ENCODE measurements at regions not wholly inside any gene's neighbourhood (a gene's known extent, or its start where the extent isn't known, plus 50 kb on each side); places are given as distances from the start of the nearest gene placed in this dataset.

DNA sequence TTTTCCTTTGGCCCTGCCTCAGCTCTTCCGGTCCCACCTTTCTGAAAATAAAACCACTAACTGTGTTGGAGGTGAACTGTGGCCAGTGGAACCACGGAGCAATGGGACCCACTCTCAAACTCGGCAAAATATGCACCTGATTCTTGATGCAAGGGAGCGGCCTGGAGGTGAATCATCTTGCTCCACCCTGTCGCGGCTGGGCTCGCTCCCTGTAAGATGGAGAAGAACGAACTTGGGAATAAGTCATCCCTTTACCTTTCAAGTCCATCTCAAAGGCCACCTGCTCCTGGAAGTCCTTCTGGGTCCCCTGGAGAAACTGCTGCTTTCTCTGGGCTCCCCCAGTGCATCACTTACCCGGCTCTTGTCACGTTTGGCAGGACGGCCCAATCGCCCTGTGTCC lies 309.9 kb downstream of the BCL11B start:
- TF ChIP-seq, protein P1, sequence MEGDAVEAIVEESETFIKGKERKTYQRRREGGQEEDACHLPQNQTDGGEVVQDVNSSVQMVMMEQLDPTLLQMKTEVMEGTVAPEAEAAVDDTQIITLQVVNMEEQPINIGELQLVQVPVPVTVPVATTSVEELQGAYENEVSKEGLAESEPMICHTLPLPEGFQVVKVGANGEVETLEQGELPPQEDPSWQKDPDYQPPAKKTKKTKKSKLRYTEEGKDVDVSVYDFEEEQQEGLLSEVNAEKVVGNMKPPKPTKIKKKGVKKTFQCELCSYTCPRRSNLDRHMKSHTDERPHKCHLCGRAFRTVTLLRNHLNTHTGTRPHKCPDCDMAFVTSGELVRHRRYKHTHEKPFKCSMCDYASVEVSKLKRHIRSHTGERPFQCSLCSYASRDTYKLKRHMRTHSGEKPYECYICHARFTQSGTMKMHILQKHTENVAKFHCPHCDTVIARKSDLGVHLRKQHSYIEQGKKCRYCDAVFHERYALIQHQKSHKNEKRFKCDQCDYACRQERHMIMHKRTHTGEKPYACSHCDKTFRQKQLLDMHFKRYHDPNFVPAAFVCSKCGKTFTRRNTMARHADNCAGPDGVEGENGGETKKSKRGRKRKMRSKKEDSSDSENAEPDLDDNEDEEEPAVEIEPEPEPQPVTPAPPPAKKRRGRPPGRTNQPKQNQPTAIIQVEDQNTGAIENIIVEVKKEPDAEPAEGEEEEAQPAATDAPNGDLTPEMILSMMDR (IDR thresholded peaks at IDR 0.05; ENCODE audit: insufficient read depth, low read length): no peak
- TF ChIP-seq POLR2AphosphoS5 (IDR thresholded peaks at IDR 0.05; ENCODE audit: low read depth) (no peak), SPI1 (IDR thresholded peaks at IDR 0.05; ENCODE audit: borderline replicate concordance, low read depth) (no peak), GABPA (IDR thresholded peaks at IDR 0.05; ENCODE audit: low read depth) (no peak)
- TF ChIP-seq, protein P2, sequence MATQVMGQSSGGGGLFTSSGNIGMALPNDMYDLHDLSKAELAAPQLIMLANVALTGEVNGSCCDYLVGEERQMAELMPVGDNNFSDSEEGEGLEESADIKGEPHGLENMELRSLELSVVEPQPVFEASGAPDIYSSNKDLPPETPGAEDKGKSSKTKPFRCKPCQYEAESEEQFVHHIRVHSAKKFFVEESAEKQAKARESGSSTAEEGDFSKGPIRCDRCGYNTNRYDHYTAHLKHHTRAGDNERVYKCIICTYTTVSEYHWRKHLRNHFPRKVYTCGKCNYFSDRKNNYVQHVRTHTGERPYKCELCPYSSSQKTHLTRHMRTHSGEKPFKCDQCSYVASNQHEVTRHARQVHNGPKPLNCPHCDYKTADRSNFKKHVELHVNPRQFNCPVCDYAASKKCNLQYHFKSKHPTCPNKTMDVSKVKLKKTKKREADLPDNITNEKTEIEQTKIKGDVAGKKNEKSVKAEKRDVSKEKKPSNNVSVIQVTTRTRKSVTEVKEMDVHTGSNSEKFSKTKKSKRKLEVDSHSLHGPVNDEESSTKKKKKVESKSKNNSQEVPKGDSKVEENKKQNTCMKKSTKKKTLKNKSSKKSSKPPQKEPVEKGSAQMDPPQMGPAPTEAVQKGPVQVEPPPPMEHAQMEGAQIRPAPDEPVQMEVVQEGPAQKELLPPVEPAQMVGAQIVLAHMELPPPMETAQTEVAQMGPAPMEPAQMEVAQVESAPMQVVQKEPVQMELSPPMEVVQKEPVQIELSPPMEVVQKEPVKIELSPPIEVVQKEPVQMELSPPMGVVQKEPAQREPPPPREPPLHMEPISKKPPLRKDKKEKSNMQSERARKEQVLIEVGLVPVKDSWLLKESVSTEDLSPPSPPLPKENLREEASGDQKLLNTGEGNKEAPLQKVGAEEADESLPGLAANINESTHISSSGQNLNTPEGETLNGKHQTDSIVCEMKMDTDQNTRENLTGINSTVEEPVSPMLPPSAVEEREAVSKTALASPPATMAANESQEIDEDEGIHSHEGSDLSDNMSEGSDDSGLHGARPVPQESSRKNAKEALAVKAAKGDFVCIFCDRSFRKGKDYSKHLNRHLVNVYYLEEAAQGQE (IDR thresholded peaks at IDR 0.05; ENCODE audit: insufficient replicate concordance, low read depth): no peak
